Spleen (tissue), 7 donors: ENCODE measurements at regions not wholly inside any gene's neighbourhood (a gene's known extent, or its start where the extent isn't known, plus 50 kb on each side); places are given as distances from the start of the nearest gene placed in this dataset.

Experiments used
- POLR2AphosphoS5 ChIP-seq, 3 donors: sonication (generic); formaldehyde crosslinking; IDR thresholded peaks; one replicate each; pipeline ENCODE4 v1.5.1; 2017; ENCODE audit warnings: antibody characterized with exemption in 3 of 3
- TF ChIP-seq, protein P1 (sequence below), 11 experiments: fragments of 200-600 bp in 7 of 11; fragments of 450-650 bp in 4 of 11; sonication (generic) in 4 of 11; IDR thresholded peaks in 8 of 11; conservative IDR thresholded peaks in 3 of 11; 1 replicate in 7 of 11; 2 replicates in 4 of 11; pipeline versions ENCODE4 v1.4.0 to v1.8.0; 2016 to 2021; ENCODE audit warnings: antibody characterized with exemption in 11 of 11, inconsistent platforms in 4 of 11, mild to moderate bottlenecking in 1 of 11
- donor health status: DM: no; HTN: no; CAD: no; lungs with moderate emphysema.
- donor health status: DM: no; HTN: no; CAD: no.
- donor health status: DM: no; HTN: no; CAD: no.

DNA sequence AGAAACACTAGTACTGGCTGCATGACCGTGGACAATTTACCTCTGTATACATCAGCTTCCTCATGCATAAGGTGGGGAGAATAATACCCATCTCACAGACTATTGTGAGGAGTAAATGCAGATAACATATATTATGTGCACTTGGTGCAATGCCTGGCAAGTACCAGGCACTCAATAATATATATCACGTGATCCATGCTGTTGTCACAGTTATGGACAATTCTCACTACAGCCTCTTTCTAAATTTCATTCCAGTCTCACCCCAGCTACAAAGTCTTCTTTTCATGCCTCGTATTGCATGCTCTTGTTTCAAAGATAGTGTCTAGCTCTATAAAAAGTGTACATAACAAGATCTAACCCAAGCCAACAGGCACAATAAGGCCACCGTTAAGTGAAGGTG lies 494.3 kb upstream of the ADAMTS9 start:
- TF ChIP-seq, protein P1, sequence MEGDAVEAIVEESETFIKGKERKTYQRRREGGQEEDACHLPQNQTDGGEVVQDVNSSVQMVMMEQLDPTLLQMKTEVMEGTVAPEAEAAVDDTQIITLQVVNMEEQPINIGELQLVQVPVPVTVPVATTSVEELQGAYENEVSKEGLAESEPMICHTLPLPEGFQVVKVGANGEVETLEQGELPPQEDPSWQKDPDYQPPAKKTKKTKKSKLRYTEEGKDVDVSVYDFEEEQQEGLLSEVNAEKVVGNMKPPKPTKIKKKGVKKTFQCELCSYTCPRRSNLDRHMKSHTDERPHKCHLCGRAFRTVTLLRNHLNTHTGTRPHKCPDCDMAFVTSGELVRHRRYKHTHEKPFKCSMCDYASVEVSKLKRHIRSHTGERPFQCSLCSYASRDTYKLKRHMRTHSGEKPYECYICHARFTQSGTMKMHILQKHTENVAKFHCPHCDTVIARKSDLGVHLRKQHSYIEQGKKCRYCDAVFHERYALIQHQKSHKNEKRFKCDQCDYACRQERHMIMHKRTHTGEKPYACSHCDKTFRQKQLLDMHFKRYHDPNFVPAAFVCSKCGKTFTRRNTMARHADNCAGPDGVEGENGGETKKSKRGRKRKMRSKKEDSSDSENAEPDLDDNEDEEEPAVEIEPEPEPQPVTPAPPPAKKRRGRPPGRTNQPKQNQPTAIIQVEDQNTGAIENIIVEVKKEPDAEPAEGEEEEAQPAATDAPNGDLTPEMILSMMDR (IDR thresholded peaks at IDR 0.05 in 8 of 11, conservative IDR thresholded peaks at IDR 0.05 in 3 of 11): no peak
- TF ChIP-seq POLR2AphosphoS5 (IDR thresholded peaks at IDR 0.05): no peak
